Chondrocyte (in vitro differentiated cells): ENCODE measurements at regions not wholly inside any gene's neighbourhood (a gene's known extent, or its start where the extent isn't known, plus 50 kb on each side); places are given as distances from the start of the nearest gene placed in this dataset.

Experiments
- DNase-seq: peaks from one replicate; pipeline ENCODE4 v3.0.0; 2021; ENCODE audit warnings: mixed read lengths, low spot score
- H3K27ac Mint-ChIP-seq: one replicate; pipeline ENCODE4 v1.8.0; 2021; ENCODE audit warnings: mild to moderate bottlenecking, moderate library complexity, mixed read lengths; ENCODE audit not compliant: unreplicated experiment
- H3K27me3 Mint-ChIP-seq: 2 replicates; pipeline ENCODE4 v1.8.0; 2021; ENCODE audit warnings: low read depth, mixed read lengths
- H3K36me3 Mint-ChIP-seq: 2 replicates; pipeline ENCODE4 v1.8.0; 2021; ENCODE audit warnings: low read depth, mixed read lengths
- H3K4me1 Mint-ChIP-seq: 2 replicates; pipeline ENCODE4 v1.8.0; 2021; ENCODE audit warnings: low read depth, mild to moderate bottlenecking, mixed read lengths
- H3K4me3 Mint-ChIP-seq: one replicate; pipeline ENCODE4 v1.8.0; 2021; ENCODE audit warnings: mild to moderate bottlenecking, moderate library complexity, mixed read lengths; ENCODE audit not compliant: unreplicated experiment
- H3K9me3 Mint-ChIP-seq: 2 replicates; pipeline ENCODE4 v1.8.0; 2021; ENCODE audit warnings: low read depth, mixed read lengths
- TF ChIP-seq, protein P1 (sequence below): fragments of 200-600 bp; sonication (generic); IDR thresholded peaks from 2 replicates; pipeline ENCODE4 v1.5.0; 2021; ENCODE audit warnings: antibody characterized with exemption, mild to moderate bottlenecking, moderate library complexity

DNA sequence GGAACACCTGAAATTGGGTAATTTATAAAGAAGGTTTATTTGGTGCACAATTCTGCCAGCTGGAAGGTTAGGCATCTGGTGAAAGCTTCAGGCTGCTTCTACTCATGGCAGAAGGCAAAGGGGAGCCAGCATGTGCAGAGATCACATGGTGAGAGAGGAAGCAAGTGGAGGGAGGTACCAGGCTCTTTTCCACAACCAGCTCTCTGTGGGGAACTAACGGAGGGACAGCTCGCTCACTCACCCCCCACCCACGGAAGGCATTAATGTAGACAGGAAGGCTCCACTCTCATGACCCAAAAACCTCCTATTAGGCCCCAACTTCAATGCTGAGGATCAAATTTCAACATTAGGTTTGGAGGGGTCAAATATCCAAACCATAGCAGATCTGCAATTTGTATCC is 75.6 kb upstream of the ARHGAP32 start:
- peaks cover 15% of the 10 kb centered on the region for H3K4me1 Mint-ChIP-seq
- TF ChIP-seq, protein P1, sequence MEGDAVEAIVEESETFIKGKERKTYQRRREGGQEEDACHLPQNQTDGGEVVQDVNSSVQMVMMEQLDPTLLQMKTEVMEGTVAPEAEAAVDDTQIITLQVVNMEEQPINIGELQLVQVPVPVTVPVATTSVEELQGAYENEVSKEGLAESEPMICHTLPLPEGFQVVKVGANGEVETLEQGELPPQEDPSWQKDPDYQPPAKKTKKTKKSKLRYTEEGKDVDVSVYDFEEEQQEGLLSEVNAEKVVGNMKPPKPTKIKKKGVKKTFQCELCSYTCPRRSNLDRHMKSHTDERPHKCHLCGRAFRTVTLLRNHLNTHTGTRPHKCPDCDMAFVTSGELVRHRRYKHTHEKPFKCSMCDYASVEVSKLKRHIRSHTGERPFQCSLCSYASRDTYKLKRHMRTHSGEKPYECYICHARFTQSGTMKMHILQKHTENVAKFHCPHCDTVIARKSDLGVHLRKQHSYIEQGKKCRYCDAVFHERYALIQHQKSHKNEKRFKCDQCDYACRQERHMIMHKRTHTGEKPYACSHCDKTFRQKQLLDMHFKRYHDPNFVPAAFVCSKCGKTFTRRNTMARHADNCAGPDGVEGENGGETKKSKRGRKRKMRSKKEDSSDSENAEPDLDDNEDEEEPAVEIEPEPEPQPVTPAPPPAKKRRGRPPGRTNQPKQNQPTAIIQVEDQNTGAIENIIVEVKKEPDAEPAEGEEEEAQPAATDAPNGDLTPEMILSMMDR: no peak
- H3K27me3 Mint-ChIP-seq: no peaks in the 10 kb centered on the region
- no peak for DNase-seq
- peaks cover 2% of the 10 kb centered on the region for H3K36me3 Mint-ChIP-seq
- no peaks in the 10 kb centered on the region for H3K9me3 Mint-ChIP-seq
- no peak overlapping the region for H3K4me3 Mint-ChIP-seq
- H3K27ac Mint-ChIP-seq: no peak overlapping the region

DNA sequence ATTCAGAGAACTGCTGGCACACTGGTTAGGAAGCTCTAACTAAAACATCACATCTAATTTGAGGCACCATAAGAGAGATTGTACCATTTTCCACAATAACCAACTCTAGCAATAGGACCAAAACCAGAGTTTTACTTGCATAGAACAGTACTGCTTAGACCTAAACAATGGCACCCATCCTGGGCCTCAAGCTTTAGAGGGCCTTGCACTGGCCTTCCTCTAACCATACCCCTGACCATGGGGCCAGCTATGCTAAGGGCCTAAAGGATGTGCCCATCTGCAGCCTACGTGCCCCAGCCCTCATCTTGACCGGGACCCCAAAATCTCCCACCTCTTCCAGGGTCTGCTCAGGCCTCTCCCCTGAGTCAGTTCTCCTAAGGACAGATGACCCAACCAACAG is 74.4 kb upstream of the ARHGAP32 start:
- Mint-ChIP-seq H3K36me3 (peaks cover 2% of the 10 kb centered on the region), H3K27me3 (no peaks in the 10 kb centered on the region), H3K4me1 (peaks cover 18% of the 10 kb centered on the region), H3K9me3 (no peaks in the 10 kb centered on the region), H3K27ac (no peak overlapping the region), H3K4me3 (no peak overlapping the region)
- TF ChIP-seq, protein P1: no peak
- no peak for DNase-seq

DNA sequence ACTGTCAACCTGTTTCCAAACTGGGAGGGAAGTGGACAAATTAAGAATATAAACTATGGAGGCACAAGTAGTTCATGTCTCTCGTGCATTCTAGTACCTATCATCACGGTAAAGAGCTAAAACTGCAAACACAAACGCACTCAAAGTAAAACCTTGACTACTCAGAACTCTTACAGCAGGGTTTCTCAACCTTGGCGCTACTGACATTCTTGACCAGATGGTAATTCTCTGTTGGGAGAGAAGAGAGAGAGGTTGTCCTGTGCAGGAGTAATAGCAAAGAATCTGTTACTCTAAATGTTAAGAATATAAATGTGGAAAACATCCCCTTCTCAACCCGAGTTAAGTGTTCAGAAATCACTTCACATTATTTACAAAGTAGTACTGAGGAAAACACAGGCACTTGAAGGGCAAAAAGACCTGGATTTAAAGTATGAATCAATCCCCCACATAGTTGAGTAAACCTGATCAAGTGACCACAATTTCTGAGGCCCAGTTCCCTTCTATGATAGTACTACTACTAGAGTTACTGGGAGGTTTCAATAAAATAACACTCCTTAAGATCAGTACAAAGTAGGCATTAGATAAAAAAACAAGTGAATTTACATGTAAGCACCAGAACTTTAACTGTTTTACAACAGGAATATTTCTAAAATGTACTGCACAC is 73.1 kb upstream of the ARHGAP32 start:
- no peak for DNase-seq
- Mint-ChIP-seq H3K27ac (no peak overlapping the region), H3K27me3 (no peaks in the 10 kb centered on the region), H3K9me3 (no peaks in the 10 kb centered on the region), H3K4me3 (no peak overlapping the region), H3K36me3 (no peaks in the 10 kb centered on the region), H3K4me1 (peaks cover 28% of the 10 kb centered on the region)
- TF ChIP-seq, protein P1: no peak

DNA sequence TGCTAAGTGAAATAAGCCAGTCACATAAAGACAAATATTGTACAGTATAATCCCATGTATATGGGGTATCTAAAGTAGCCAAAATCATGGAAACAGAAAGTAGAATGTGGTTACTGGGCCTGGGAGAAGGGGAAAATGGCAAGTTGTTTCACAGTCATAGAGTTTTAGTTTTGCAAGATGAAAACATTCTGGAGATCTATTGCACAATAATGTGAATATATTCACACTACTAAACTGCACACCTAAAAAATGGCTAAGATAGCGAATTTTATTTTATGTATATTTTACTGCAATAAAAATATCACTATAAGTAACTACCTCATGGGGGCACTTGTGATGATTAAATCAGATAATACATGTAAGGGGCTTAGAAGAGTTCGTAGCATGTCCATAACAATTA is 72.0 kb upstream of the ARHGAP32 start:
- TF ChIP-seq, protein P1: no peak
- no peak overlapping the region for H3K27ac Mint-ChIP-seq
- no peaks in the 10 kb centered on the region for H3K9me3 Mint-ChIP-seq
- no peaks in the 10 kb centered on the region for H3K27me3 Mint-ChIP-seq
- no peak for DNase-seq
- H3K4me3 Mint-ChIP-seq: no peak overlapping the region
- H3K36me3 Mint-ChIP-seq: no peaks in the 10 kb centered on the region
- H3K4me1 Mint-ChIP-seq: peaks cover 38% of the 10 kb centered on the region

DNA sequence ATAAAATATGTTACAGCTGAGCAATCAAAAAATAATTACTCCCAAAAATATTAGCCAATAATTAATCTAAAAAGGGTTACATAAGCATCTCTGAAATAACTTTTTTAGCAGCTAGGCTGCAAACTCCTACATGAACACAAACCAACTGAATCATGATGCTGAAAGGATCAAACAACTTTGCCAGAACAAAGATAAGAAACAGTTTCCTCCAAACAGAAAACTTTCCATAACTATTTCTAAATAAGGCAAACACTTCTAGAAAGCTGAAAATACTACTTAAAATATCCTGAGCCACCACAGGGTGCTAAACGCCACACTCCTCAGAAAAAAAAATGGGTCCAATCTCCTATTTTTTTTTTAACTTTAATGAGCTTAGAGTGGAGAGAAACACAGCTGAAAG is 68.6 kb upstream of the ARHGAP32 start:
- H3K36me3 Mint-ChIP-seq: no peaks in the 10 kb centered on the region
- TF ChIP-seq, protein P1: no peak
- no peak for DNase-seq
- H3K27me3 Mint-ChIP-seq: no peaks in the 10 kb centered on the region
- no peak overlapping the region for H3K4me3 Mint-ChIP-seq
- peaks cover 30% of the 10 kb centered on the region for H3K4me1 Mint-ChIP-seq
- no peak overlapping the region for H3K27ac Mint-ChIP-seq
- no peaks in the 10 kb centered on the region for H3K9me3 Mint-ChIP-seq
